GM04503 (cell line): ENCODE measurements at regions not wholly inside any gene's neighbourhood (a gene's known extent, or its start where the extent isn't known, plus 50 kb on each side); places are given as distances from the start of the nearest gene placed in this dataset.
"Not testable (repeated sequence)": the region's sequence is repeated elsewhere in the genome, so short reads cannot be mapped to it uniquely, and the experiment has no call there.

Experiments used
- DNase-seq: peaks from one replicate; pipeline ENCODE4 v3.0.0-alpha.2; 2012; ENCODE audit warnings: low read depth

DNA sequence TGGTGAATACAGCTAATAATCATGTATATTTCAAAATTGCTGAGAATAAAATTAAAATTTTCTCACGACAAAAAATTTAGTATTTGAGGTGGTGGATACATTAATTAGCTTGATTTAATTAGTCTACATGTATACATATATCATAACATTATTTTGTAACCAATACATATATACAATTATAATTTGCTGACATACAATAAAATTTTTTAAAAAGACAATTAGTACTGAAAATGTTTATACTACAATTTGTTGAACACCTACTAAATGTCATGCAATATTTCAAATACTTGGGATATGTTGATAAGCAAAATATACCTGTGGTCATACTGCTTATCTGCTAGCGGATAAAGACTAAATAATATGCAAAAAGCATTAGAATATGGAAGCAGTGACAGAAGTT lies 586.5 kb downstream of the SLITRK6 start:
- DNase-seq = no peak

DNA sequence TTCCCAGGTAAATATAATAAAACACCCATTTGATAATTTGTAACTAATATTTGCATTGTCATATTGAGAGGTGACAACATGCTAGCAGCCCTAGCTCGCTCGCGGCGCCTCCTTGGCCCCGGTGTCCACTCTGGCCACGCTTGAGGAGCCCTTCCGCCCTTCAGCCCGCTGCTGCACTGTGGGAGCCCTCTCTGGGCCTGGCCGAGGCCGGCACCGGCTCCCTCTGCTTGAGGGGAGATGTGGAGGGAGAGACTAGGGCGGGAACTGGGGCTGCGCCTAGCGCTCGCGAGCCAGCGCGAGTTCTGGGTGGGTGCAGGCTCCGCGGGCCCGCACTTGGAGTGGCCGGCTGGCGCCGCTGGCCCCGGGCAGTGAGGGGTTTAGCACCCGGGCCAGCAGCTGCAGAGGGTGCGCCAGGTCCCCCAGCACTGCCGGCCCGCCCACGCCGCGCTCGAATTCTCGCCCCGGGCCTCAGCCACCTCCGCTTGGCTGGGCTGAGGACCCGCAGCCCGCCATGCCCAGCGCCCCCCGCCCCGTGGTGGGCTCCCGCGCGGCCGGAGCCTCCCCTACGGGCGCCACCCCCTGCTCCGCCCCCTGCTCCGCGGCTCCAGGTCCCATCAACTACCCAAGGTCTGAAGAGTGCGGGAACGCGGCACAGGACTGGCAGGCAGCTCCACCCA lies 594.4 kb downstream of the SLITRK6 start:
- DNase-seq = no peak

DNA sequence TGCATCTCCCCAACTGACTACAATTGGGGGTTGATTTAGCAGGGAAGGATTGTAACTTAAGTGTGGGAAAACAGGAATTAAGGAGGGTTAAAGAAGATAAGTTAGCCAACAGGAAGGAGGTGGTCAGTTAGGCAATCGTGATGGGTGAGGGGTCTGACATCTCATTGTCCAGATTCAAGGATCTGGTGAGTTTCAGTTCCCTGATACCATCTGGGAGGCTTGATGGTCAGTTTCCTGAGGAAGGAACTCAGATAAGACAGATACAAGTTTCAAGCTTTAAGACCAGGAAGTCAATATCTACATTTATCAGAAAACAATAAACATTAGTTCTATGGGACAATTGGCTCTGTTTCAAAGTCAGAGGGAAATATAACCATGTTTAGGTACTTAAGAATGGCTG lies 601.8 kb downstream of the SLITRK6 start:
- no peak for DNase-seq

DNA sequence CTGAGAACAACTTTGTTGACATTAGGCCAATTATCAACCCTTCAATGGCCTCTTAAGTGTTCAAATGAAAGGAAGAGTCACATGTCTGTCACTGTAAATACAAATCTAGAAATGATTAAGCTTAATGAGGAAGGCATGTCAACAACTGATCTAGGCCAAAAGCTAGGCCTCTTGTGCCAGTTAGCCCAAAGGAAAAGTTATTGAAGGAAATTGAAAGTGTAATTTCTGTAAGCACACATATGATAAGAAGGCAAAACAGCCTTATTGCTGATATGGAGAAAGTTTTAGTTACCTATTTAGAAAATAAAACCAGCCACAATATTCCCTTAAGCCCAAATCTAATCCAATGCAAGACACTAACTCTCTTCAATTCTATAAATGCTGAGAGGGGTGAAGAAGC lies 604.7 kb downstream of the SLITRK6 start:
- DNase-seq = no peak

DNA sequence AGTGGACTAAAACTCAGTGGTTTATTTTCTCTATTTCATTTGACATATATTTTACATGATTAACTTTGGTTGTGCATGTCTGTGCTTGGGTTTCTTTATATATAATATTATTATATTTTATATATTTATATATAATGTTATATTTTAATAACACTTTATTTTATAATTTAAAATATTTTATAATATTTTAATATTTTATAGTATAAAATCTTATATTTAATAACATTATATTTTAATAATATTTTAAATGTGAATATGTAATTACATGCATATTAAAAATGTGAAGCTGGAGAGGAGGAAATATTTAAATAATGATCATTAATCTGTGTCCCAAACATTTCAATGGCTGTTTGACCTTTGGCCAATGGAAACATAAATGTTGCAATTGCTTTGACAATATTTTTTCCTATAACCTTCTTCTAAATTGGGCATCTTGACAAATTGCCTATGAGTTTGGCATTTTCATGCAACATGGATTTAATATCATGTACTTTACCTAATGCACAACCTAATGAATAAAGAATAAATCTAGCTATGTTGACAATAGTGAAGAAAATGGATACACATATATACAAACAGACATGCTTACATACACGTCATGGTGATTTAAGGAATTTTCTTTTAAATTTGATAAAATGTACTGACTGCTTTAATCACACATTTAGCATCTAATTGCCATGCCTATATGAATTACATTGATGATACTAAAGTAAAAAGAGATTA lies 607.1 kb downstream of the SLITRK6 start:
- DNase-seq = no peak

DNA sequence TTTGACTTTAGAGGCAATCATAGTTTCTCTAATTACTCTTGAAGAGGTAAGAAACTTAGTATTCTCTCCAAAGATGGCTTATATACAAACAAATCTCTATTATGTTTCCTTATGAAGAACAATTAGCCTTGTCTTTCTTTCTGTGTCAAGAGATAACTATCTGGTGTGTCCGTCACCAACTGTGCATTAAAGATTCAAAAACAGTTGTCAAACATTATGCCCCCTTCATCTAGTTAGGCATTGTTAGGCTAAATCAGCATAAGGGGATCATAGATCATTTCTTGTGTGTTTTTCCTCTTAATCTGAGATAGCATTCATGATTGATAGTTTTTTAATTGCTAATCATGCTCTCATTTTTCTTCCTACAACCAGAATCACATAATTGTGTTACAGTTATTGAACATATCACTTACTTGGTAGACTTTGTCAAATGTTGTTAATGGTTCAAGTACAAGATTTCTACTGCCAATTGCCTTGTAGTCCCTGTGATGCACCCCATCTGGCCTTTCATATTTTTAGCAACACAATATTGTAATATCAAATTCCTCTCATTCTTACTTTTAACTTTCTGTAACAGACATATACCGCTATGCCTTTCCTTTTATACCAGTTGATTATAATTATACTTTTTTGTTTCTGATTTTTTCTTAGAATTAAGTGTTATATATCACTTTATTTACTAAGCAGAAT lies 612.7 kb downstream of the SLITRK6 start:
- no peak for DNase-seq

DNA sequence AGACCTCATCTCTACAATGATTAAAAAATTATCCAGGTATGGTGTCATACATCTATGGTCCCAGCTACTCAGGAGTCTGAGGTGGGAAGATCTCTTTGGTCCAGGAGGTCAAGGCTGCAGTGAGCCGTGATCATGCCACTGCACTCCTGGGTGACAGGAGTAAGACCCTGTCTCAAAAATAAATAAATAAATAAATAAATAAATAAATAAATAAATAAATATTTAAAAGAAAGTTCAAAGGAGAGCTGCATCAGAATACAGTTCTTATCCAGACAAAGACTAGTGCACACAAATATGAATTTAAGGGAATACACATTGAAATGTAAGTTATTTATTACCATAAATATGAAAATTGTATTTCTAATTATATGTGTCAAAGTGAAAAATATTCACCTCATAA lies 624.9 kb downstream of the SLITRK6 start:
- DNase-seq = no peak

DNA sequence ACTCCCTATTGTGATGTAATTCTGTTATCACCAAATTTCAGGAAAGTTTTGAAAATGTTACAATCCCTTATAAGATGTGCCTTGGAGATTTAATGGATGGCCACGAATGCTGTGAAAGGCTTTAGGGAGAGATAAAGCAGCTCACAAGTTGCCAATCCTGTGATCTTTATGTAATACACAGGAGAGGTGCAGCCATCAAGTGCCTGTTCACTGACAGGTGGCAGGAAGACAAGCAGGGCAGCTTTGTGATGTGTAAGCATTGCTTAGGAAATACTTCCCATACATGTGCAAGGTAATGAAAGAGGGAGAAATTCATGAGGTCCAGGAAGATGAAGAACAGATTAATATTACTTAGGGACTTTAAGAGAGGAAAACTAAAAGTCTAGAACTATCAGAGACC lies 628.8 kb downstream of the SLITRK6 start:
- DNase-seq = no peak

DNA sequence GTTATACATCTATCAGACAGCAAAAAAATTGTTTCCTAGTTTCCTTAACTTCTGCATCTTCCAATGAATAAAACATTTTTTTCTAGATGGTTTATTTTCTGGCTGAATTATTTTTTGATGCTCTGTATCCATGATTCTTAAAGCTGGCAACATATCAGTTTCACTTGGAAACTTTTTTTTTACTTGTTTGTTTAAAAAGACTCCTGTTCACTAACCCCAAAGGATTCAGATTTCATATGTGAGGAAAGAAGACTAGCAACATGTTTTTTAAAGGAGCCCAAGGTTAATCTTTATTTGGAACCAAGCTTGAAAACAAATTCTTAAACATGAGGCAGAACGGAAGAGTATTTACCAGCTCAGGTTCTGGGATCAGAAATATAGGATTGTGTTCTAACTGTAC lies 632.3 kb downstream of the SLITRK6 start:
- no peak for DNase-seq

DNA sequence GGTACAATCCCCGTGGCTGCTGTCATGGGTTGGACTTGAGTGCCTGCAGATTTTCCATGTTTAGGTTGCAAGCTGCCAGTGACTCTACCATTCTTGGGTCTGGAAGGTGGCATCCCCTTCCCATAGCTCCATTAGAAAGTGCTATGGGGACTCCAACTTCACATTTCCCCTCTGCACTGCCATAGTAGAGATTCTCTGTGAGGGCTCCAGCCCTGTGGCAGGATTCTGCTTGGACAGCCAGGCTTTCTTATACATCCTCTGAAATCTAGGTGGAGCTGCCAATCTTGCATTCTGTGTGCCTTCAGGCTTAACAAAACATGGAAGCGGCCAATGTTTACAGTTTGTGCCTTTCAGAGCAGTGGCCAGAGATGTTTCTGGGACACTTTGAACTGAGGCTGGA lies 636.2 kb downstream of the SLITRK6 start:
- no peak for DNase-seq

DNA sequence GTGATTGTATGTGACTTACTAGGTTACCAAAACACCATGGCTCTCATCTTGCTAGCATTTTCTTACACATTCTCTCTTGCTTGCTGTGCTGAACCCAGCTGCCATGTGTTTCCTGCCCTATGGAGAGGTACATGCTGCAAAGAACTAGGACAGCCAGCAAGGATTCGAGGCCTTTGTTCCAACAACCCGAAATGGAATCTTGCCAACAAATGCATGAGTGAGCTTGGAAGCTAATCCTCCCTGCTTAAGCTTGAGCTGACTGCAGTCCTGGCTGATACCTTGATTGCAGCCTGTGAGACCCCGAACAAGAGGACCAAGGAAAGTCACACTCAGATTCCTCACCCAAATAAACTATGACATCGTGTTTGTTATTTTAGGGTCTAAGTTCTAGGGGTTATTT lies 651.2 kb downstream of the SLITRK6 start:
- no peak for DNase-seq

DNA sequence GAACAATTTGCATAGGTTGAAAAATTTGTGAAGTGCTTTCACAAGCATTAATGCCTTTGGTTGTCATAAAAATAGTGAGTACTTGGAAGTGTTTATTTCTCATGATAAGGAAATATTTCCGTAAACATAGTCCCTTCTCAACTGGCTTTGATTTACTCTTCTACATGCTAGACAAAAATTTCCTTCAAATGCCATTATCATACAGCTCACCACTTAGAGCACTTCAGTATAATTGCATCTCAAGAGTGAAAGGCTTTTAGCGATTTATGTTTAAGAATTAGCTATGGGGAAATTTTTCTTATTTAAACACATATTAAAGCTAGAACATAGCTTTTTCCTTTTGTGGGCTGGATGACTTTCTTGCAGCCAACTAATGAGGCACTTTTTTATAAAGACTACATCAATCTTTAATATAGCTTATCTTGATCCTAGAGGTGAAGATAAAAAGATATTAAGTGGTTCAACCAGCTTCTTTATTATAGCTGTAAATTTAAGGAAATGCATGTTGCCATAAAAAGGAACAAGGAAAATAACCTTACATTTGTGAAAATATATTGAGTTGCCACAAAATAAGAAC lies 656.8 kb downstream of the SLITRK6 start:
- DNase-seq = no peak

DNA sequence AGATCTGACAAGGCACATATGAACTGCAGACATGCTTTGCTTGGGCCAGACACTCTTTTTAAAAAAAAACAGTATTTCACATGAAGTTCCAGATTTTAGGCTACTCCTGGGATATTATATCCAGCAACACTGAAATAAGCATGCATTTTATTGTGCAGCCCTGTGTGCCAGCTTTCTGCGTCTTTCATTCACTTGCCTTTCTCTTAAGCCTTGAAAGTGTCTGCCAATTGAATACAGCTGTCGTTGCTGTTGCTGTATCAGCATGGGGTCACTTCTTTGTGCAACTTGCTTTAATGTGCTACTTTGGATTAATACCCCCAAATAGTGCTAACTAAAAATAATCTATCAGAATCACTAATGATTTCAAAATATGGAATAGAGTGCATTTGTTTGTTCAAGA lies 657.8 kb downstream of the SLITRK6 start:
- no peak for DNase-seq

DNA sequence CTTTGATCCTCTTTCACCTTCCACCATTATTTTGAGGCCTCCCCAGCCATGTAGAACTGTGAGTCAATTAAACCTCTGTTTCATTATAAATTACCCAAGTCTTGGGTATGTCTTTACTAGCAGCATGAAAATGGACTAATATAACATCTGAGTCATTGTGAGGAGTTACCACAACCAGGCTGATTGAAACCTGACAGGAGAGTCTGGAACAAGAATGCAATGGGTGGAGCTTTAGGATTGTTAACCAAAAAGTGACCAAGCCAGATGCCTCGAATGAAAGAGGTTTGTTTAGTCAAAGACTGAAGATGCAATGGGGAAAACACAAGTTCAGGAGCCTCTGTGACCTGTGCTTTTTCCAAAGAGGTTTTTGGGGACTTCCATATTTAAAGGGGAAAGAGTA lies 659.0 kb downstream of the SLITRK6 start:
- DNase-seq = no peak

DNA sequence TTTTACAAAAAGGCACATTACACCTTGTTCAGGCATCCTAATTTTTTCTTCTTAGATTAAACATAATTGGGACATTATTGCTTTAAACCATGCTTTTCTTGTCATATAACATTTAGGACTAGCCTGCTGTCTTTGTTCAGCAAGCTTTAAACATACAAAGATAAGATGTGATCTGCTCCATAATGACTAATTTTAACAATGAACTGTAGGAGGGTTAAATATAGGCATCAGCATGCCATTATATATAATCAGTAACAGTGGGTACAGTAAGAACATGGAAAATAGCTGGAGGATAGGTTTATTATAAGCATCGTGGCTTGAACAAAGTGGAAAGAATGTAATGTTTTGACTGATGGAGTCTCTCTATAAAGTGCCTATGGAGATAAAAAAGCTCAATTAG lies 661.7 kb downstream of the SLITRK6 start:
- DNase-seq = no peak

DNA sequence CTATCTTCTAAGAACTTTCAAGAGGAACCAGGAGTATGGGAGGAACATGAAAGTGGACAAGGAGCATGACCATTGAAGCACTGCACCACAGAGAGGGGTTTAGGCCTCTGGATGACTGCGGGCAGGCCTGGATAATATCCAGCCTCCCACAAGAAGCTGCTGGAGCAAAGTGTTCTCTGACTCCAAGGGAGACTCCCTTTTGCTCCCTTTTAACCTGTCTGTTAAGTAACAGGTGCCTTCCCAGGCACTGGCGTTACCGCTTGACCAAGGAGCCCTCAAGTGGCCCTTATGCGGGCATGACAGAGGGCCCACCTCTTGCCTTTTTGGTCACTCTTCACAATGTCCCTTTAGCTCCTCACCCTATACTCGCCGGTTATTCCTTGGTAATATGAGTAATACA lies 666.2 kb downstream of the SLITRK6 start:
- DNase-seq = no peak

DNA sequence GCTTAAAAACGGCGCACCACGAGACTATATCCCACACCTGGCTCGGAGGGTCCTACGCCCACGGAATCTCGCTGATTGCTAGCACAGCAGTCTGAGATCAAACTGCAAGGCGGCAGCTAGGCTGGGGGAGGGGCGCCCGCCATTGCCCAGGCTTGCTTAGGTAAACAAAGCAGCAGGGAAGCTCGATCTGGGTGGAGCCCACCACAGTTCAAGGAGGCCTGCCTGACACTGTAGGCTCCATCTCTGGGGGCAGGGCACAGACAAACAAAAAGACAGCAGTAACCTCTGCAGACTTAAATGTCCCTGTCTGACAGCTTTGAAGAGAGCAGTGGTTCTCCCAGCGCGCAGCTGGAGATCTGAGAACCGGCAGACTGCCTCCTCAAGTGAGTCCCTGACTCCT lies 675.7 kb downstream of the SLITRK6 start:
- not testable (repeated sequence) for DNase-seq

DNA sequence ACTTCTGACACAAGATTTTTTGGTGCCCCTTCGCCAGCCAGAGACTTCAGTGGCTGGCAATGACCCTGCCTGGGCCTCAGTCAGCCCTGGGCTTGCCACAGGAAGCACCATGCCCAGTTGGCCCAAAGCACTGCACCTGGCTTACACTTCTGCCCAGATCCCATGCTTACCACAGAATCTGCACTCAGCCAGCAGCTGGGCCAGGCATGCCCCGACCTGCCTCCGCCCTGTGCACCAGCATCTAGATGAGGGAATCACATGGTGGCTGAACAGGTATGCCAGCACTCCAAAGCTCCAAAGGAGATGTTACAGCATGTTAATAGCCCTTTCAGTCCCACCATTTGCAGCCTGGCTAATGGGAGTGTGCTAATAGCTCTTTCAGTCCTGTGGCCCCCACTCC lies 690.9 kb downstream of the SLITRK6 start:
- no peak for DNase-seq

DNA sequence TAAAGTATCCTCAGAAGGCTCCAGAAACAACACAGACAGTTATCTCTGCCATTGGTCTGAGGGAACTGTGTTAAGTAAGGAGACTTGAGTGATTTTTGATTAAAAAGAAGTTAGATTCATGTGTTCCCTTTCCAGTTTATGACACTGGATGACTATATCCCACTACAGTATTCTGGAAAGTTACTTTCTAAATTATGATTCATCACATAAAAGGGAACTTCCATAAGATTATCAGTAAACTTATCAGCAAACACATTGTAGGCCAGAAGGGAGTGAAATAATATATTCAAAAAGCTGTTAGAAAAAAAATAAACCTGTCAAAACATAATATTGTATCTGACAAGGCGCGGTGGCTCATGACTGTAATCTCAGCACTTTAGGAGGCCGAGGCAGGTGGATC lies 700.0 kb downstream of the SLITRK6 start:
- DNase-seq = no peak

DNA sequence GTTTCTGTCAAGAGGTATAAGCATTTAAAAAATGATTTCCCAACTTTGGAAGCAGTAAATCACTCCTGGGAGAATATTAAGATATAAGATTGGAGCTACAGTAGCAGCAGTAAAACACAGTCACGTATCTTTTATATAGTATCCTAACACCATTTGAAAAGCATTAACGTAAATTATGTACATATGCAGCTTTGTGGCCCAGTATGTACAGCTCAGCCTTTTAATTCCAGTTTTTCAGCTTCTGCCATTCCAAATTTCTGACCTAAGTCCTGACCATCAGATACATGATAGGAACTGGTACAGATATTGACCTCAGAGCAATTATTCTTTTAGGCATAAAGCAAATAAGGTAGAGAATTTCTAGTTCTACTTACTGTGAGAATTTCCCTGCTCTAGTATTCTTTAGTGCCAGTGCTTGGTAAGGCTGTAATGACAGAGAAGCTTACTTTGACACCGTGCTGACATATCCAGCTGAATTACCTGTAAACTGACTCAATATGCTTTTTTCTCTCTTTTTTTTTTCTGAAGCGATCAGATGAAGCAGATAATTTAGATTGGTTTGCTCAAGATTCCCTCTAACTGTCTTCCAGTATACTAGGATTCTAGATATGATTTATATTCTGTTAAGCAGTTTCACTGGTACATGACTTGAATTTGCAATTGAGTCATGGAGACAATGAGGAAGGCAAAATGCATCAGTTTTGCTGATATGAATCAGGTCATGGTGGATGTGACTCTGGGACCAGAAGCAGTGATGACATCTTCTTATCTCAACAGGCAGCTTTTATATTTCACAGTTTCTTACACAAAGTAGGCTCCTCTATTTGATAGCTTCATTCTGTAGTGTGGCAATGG lies 703.6 kb downstream of the SLITRK6 start:
- no peak for DNase-seq

DNA sequence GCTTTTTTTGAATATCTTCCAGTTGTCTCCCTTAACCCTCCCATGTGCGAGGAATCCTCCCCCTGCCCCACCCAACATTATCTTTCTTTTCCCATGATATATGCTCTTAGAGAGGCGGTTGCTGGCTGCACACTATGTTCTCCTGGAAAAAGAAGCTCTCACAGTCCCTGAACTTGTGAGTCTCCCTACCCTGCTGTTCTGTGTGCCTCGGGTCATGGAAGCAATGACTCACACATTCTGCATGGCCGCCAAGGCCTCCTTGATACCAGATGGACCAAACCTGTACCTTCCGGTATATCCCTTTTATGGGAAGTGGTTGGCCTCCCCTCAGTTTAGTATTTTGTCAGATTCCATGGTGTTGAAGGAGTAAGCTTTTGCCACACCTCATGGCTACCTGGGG lies 705.4 kb downstream of the SLITRK6 start:
- no peak for DNase-seq

DNA sequence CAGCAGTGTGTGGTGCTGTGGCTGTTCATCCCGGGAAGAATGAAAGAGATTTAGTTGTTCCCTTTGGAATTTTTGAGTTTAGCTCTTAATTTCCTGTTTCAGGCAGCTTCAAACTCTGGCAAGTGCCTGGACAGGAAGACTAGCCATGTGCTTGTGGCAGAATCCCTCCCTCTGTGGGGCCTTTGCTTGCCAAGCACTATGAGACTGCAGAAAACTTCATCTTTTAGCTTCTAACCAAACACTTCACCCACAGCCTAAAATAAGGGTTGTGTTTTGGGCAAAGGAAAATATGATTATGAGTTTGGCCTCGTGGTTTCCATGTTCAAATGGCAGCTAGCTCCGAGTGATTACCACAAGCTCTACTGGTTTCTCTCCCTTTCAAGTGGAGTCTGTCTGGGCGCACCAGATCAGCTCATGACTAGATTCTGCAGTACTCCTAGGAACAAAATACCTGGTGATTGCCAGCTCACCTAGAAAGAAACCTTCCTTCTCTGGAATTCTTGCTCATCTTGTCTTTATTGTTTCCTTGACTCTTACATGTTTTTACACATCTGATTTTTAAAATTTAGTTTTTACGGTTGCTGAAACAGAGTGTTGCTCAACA lies 707.5 kb downstream of the SLITRK6 start:
- DNase-seq = no peak
